ENCODE measurements at regions not wholly inside any gene's neighbourhood (a gene's known extent, or its start where the extent isn't known, plus 50 kb on each side); places are given as distances from the start of the nearest gene placed in this dataset.

- TF ChIP-seq POLR2A (IDR thresholded peaks at IDR 0.05): no peak
- TF ChIP-seq CTCF (IDR thresholded peaks at IDR 0.05 in 4 of 5, conservative IDR thresholded peaks at IDR 0.05 in 1 of 5): no peak
These were observed 107.7 kb upstream of the ATXN1 start for GRCh38 chr6:16868968-16869367.
